Astrocyte of the cerebellum (primary cell): ENCODE measurements at regions not wholly inside any gene's neighbourhood (a gene's known extent, or its start where the extent isn't known, plus 50 kb on each side); places are given as distances from the start of the nearest gene placed in this dataset.
"Not testable (repeated sequence)": the region's sequence is repeated elsewhere in the genome, so short reads cannot be mapped to it uniquely, and the experiment has no call there.

Experiments used
- DNase-seq: peaks from one replicate; pipeline ENCODE4 v3.0.0-alpha.2; 2011; ENCODE audit warnings: low read depth
- H3K4me3 ChIP-seq: 2 replicates; pipeline ENCODE4 v1.5.1; 2011; ENCODE audit warnings: mild to moderate bottlenecking, low read depth, low read length, moderate library complexity
- CTCF ChIP-seq: IDR thresholded peaks from 2 replicates; pipeline ENCODE4 v1.5.1; 2012; ENCODE audit warnings: low read length, low read depth, moderate library complexity, mild to moderate bottlenecking; ENCODE audit errors: missing control alignments
- in situ Hi-C: cut with HindIII; loops from 2 replicates; pipeline ENCODE4 v1.10.0; 2017; ENCODE audit warnings: low sequenced_read_pairs

GRCh38 chr4:127498366-127498765 lies 134.4 kb upstream of the INTU start:
- TF ChIP-seq CTCF, result no peak
- in situ Hi-C loops, result no loop called here
- no peak overlapping the region for H3K4me3 ChIP-seq
- DNase-seq, result no peak

GRCh38 chr4:127500242-127500641 lies 132.5 kb upstream of the INTU start:
- in situ Hi-C loops, result no loop called here
- no peak for TF ChIP-seq CTCF
- no peak for DNase-seq
- no peak overlapping the region for H3K4me3 ChIP-seq

- no peak for DNase-seq
- in situ Hi-C loops, result no loop called here
- no peak for TF ChIP-seq CTCF
- no peak overlapping the region for H3K4me3 ChIP-seq
Measured at GRCh38 chr4:127501103-127501502, 131.7 kb upstream of the INTU start.

- DNase-seq, result peak; percentile 89
- in situ Hi-C loops, result no loop called here
- no peak overlapping the region for H3K4me3 ChIP-seq
- no peak for TF ChIP-seq CTCF
Measured at GRCh38 chr4:127503111-127503510, 129.6 kb upstream of the INTU start.

- no peak overlapping the region for H3K4me3 ChIP-seq
- peak; percentile 88 for DNase-seq
- in situ Hi-C loops, result no loop called here
- TF ChIP-seq CTCF, result no peak
Measured at GRCh38 chr4:127505203-127505602, 127.6 kb upstream of the INTU start.

GRCh38 chr4:127506283-127506682 lies 126.5 kb upstream of the INTU start:
- in situ Hi-C loops, result no loop called here
- no peak for DNase-seq
- TF ChIP-seq CTCF, result no peak
- H3K4me3 ChIP-seq, result no peak overlapping the region

- in situ Hi-C loops, result no loop called here
- no peak overlapping the region for H3K4me3 ChIP-seq
- TF ChIP-seq CTCF, result no peak
- DNase-seq, result no peak
Measured at GRCh38 chr4:127509155-127509554, 123.6 kb upstream of the INTU start.

GRCh38 chr4:127512672-127513071 lies 120.1 kb upstream of the INTU start:
- in situ Hi-C loops, DNase-seq, H3K4me3 ChIP-seq: not testable (repeated sequence)

- H3K4me3 ChIP-seq, in situ Hi-C loops, DNase-seq: not testable (repeated sequence)
Measured at GRCh38 chr4:127515259-127515658, 117.5 kb upstream of the INTU start.
